GM12892 (cell line): ENCODE measurements at regions not wholly inside any gene's neighbourhood (a gene's known extent, or its start where the extent isn't known, plus 50 kb on each side); places are given as distances from the start of the nearest gene placed in this dataset.

Source experiments
- POLR2A ChIP-seq: IDR thresholded peaks from 2 replicates; pipeline ENCODE4 v1.6.1; 2011; ENCODE audit warnings: low read depth, low read length, control low read depth
- TAF1 ChIP-seq: IDR thresholded peaks from 2 replicates; pipeline ENCODE4 v1.6.1; 2011; ENCODE audit warnings: low read depth, mild to moderate bottlenecking, control low read depth, low read length, borderline replicate concordance

GRCh38 chr16:65200857-65201256 lies 79.0 kb upstream of the CDH11 start:
- TF ChIP-seq POLR2A = no peak
- no peak for TF ChIP-seq TAF1
